ENCODE measurements at regions not wholly inside any gene's neighbourhood (a gene's known extent, or its start where the extent isn't known, plus 50 kb on each side); places are given as distances from the start of the nearest gene placed in this dataset.

GRCh38 chr20:57062241-57062640, 204.2 kb downstream of the BMP7 start:
- TF ChIP-seq CTCF (IDR thresholded peaks at IDR 0.05): no peak
- TF ChIP-seq EZH2 (IDR thresholded peaks at IDR 0.05): no peak
- no peak for TF ChIP-seq EZH2phosphoT487 (IDR thresholded peaks at IDR 0.05)
